Muscle of back (tissue), 3 donors: ENCODE measurements at regions not wholly inside any gene's neighbourhood (a gene's known extent, or its start where the extent isn't known, plus 50 kb on each side); places are given as distances from the start of the nearest gene placed in this dataset.

Source experiments
- DNase-seq, 3 donors: peaks; one replicate each; pipeline versions ENCODE4 v3.0.0 to v3.0.0-alpha.2; 2013

- DNase-seq: no peak
These were observed 77.2 kb upstream of the TLR3 start for GRCh38 chr4:185991770-185992169.

DNA sequence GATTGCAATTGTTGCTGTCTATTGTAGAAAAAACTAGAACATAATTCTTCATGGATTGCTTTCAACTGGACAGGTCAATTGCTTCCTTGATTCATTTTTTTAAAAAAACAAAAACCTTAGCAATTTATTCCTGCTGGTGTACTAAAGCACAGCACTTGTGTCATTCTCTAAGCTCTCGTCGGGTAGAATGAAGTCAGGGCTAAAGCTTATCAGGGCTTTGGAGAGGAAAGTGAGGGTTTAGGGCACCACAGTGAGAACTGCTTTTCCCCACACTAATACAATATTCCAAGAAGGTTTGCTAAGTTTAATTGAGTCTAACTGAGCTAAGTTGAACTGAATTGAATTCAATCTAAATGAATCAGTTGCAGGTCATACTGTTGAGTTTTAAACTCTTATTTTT is 76.4 kb upstream of the TLR3 start:
- no peak for DNase-seq

DNA sequence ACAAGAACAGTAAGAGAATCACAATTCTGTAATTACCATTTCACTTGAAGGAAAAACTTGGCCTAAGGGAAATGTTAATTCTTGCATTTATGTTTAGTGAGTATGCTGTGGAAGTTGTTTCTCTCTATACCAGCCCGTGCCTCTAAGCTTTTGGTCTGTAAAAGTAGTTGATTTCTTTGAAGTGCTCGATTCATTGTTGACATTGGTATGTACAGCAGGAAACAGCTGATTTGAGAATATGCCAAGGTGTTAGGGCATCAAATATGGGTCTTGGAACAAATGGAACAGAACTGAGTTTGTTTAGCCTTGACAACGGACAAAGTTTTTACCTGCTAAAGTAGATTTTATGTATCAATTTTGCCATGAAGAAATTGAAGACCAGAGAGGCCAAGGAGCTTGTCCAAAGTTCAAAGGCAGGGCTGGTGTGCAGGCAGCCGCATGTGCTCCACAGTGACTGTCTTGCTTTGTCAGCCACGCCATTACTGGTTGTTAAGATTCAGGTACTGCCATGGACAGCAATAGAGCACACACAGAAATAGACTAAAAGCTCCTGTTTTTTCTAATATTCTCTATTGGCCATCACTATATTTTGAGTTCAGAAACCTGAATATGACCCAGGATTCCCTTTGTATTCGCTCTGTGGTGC is 75.5 kb upstream of the TLR3 start:
- DNase-seq: no peak

- DNase-seq: no peak
These were observed 74.2 kb upstream of the TLR3 start for GRCh38 chr4:185994750-185995149.

- no peak for DNase-seq
These were observed 73.3 kb upstream of the TLR3 start for GRCh38 chr4:185995665-185996064.

- DNase-seq: no peak
These were observed 71.7 kb upstream of the TLR3 start for GRCh38 chr4:185997296-185997695.

GRCh38 chr4:185998791-185999190 is 70.2 kb upstream of the TLR3 start:
- DNase-seq: no peak

DNA sequence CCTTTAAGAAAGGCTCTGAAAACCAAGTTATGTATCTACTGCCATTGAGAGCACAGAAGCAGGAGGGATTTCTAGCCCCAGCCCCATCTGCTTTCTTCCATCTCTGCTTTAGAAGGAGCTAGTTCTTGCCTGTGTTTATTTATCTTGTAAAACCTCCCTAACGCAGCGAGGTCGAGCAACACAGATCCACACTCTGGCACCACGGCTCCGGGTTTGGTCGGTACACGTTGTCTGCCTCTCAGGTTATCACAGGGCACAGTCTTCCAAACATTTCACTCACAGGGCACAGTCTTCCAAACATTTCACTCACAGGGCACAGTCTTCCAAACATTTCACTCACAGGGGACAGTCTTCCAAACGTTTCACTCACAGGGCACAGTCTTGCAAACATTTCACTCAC is 69.7 kb upstream of the TLR3 start:
- no peak for DNase-seq

GRCh38 chr4:186002853-186003252 is 66.1 kb upstream of the TLR3 start:
- DNase-seq: no peak

DNA sequence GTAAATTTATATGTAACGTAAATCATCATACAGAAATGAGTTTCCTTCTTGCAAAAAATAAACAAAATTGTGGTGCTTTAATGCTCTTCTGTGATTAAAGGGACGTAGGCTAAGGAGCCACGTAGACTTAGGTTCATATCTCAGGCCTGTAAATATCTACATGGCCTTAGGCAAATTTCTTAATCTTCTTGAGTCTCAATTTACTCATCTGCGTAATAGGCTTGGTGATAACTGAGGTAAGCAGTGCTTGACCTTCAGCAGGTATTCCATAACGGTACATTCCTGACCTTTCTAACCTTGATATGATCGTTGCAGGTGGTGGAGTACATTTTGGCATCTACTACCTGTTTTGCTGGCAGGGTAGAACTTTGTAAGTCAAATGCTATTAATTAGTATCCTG is 65.2 kb upstream of the TLR3 start:
- no peak for DNase-seq

DNA sequence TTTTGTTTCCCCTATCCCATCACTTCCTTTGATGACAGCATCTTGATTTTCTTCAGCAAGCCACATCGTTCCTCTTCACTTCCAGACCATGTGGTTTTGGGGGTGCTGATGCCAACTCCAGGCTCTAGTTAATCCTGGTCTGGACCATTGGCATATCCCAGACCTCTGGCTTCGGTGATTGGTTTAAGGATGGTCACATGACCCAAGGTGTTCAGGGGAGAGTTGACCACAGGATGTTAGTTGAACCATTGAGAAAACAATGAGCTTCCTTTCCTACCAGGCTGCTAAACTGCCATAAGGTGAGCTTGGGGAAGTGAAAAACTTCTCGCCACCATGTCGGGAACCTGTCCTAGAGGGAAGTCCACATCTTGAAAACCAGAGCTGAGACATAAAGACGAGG is 60.9 kb upstream of the TLR3 start:
- no peak for DNase-seq

GRCh38 chr4:186009976-186010375 is 59.0 kb upstream of the TLR3 start:
- no peak for DNase-seq

- no peak for DNase-seq
These were observed 58.1 kb upstream of the TLR3 start for GRCh38 chr4:186010821-186011220.

- DNase-seq: no peak
These were observed 56.9 kb upstream of the TLR3 start for GRCh38 chr4:186012071-186012470.

- DNase-seq: peak in 1 of 3 donors; percentile 12
These were observed 55.4 kb upstream of the TLR3 start for GRCh38 chr4:186013419-186014186.

DNA sequence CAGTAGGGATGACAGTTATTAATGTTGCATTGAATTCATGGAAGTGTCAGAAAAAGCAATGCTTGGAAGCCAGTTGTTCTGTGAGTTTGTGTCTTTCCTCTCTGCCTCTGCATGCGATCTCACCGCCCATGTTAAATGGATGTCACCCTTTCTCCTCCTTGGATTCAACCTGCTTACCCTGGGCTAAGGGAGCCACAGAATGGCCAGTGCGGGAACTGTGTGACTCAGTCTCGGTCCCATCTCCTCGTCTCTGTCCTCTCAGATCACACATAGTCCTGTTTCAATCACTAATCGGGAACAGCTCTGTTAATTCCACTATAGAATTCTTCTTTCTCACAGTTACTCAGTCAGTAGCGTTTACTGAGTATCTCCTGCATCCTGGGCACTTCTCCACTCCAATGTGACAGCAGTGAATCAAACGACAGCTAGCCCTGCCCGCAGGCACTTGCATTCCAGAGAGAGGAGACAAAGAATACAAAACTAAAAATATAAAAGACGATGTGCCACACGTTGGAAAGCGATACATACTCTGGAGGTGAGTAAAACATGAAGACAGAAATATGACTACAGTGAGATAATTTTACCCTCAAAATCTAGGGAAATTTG is 53.6 kb upstream of the TLR3 start:
- no peak for DNase-seq

DNA sequence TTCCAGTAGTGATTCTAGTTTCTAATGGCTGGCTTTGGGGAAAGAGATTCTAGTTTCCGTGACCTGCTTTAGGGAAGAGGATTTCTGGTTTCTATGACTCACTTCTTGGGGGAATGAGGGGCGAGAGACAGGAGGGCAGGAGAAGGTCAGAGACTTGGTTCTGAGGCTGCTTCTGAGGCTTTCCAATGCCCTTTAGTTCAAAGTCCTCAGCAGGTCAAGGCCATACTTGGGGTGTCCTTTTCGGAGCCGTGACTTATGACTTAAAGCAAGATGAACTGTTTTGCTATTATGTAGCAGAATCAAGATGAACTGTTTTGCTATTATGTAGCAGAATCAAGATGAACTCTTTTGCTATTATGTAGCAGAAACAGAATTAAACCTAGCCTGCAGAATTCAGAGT is 52.2 kb upstream of the TLR3 start:
- DNase-seq: no peak

DNA sequence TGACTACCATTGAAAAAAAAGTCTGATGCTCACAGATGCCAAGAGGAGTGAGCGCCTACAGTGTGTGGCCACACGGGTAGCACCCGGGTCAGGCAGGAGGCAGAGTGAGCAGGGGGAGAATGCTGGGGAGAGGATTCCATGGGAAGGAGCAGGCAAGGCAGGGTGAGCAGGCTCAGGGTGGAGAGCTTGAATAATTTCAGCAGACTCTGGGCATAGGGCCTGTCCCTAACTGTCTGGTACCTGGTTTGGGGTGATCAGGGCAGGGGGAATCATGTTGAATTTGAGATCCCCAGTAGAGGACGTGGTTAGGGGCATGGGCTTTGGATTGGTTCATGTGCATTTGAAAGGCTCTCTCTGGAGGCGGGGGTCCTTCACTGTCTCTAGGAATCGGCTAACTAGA is 51.2 kb upstream of the TLR3 start:
- DNase-seq: no peak

DNA sequence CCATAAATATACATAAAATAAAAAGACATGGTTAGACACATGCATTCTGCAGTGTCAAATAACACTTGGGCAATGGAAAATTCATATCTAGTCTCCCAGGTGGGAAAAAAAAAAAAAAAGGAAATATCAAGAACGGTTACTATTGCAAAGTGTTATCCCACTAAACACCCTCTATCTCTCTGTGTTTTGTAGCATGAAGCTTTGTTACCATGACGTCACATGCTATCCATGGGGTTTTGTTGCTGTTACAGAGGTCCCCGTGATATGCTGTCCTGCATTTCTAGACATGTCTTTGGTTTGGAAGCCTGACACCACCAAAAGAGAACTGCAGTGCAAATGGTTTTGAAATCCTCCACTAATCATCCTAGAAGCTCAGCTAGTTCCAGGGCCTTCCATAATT is 50.7 kb upstream of the TLR3 start:
- no peak for DNase-seq

DNA sequence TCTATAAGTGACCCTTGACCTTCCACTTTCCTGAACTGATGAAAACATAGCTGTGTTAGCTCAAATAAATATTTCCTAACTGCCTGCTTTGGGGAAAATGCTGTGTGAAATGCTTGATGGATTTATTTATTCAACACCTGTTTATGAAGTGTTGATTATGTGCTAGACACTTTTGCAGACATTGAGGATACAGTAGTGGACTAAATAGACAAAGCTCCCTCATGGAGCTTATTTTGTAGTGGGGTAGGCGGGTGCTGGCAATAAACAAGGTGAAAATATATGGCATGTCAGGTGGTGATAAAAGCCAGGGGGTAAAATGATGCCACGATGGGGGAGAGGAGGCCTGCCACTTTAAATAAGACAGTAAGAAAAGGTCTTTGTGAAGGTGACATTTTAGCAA is 50.2 kb upstream of the TLR3 start:
- no peak for DNase-seq
